Body of pancreas (tissue), 4 donors: ENCODE measurements at regions not wholly inside any gene's neighbourhood (a gene's known extent, or its start where the extent isn't known, plus 50 kb on each side); places are given as distances from the start of the nearest gene placed in this dataset.

Source experiments
- POLR2A ChIP-seq, 3 donors: fragments of 450-650 bp; IDR thresholded peaks; one replicate each; pipeline ENCODE4 v1.6.1; 2016; ENCODE audit warnings: antibody characterized with exemption in 3 of 3, mild to moderate bottlenecking in 2 of 3
- TF ChIP-seq, protein P1 (sequence below), 7 experiments: fragments of 450-650 bp in 4 of 7; fragments of 200-600 bp in 3 of 7; sonication (generic) in 3 of 7; IDR thresholded peaks; one replicate each; pipeline ENCODE4 v1.5.1; 2016 to 2019; ENCODE audit warnings: antibody characterized with exemption in 7 of 7

DNA sequence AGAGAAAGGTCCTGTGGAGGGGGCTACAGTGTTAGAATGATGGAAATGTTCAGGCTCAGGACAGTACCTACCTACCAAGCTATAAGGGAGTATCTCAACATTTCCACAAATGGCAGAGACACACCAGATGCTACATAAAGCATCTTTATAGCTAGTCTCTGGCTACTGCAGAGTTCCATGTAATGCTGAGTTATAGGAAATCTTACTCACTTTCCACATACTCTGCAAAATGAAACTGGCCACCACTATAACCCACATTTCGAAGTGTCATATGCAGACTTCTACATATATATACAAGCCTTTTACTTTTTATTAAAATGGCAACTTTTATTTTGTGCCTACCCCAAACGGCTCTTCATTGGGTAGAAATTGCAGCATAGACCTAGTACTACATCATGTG lies 85.5 kb downstream of the FAS start:
- TF ChIP-seq, protein P1, sequence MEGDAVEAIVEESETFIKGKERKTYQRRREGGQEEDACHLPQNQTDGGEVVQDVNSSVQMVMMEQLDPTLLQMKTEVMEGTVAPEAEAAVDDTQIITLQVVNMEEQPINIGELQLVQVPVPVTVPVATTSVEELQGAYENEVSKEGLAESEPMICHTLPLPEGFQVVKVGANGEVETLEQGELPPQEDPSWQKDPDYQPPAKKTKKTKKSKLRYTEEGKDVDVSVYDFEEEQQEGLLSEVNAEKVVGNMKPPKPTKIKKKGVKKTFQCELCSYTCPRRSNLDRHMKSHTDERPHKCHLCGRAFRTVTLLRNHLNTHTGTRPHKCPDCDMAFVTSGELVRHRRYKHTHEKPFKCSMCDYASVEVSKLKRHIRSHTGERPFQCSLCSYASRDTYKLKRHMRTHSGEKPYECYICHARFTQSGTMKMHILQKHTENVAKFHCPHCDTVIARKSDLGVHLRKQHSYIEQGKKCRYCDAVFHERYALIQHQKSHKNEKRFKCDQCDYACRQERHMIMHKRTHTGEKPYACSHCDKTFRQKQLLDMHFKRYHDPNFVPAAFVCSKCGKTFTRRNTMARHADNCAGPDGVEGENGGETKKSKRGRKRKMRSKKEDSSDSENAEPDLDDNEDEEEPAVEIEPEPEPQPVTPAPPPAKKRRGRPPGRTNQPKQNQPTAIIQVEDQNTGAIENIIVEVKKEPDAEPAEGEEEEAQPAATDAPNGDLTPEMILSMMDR (IDR thresholded peaks at IDR 0.05), result no peak
- TF ChIP-seq POLR2A (IDR thresholded peaks at IDR 0.05), result no peak
